Activated T-helper 2 cell treated with anti-CD3 and anti-CD28 coated beads, Interferon-gamma antibody, Interleukin-2, Interleukin-4, amounts not matched to agents 10 μg/mL and 5 μg/mL and 100 μg/mL, durations not matched to agents 14 hours and 24 hours and 36 hours (primary cell): ENCODE measurements at regions not wholly inside any gene's neighbourhood (a gene's known extent, or its start where the extent isn't known, plus 50 kb on each side); places are given as distances from the start of the nearest gene placed in this dataset.
"Not testable (repeated sequence)": the region's sequence is repeated elsewhere in the genome, so short reads cannot be mapped to it uniquely, and the experiment has no call there.

Experiments used
- DNase-seq: peaks from one replicate; pipeline ENCODE4 v3.0.0; 2021; ENCODE audit warnings: low spot score
- H3K27ac Mint-ChIP-seq: one replicate; pipeline ENCODE4 v1.8.0; 2021; ENCODE audit warnings: mixed read lengths
- H3K27me3 Mint-ChIP-seq: one replicate; pipeline ENCODE4 v1.8.0; 2021; ENCODE audit warnings: low read depth, mixed read lengths
- H3K36me3 Mint-ChIP-seq: one replicate; pipeline ENCODE4 v1.8.0; 2021; ENCODE audit warnings: low read depth, mixed read lengths
- H3K4me1 Mint-ChIP-seq: one replicate; pipeline ENCODE4 v1.8.0; 2021; ENCODE audit warnings: low read depth, mixed read lengths
- H3K4me3 Mint-ChIP-seq: one replicate; pipeline ENCODE4 v1.8.0; 2021; ENCODE audit warnings: low read depth, mild to moderate bottlenecking, moderate library complexity, mixed read lengths
- H3K9me3 Mint-ChIP-seq: one replicate; pipeline ENCODE4 v1.8.0; 2021; ENCODE audit warnings: mixed read lengths
- intact Hi-C: fragments of 100-400 bp; cut with micrococcal nuclease; formaldehyde crosslinking; loops from one replicate; pipeline ENCODE4 v1.15.1; 2023

- intact Hi-C loops = no loop called here
- Mint-ChIP-seq H3K36me3 (no peaks in the 10 kb centered on the region), H3K9me3 (no peaks in the 10 kb centered on the region), H3K4me1 (no peaks in the 10 kb centered on the region), H3K4me3 (no peak overlapping the region), H3K27ac (no peak overlapping the region), H3K27me3 (no peaks in the 10 kb centered on the region)
- no peak for DNase-seq
Observed at GRCh38 chr4:137825505-137825904, 293.2 kb upstream of the PCDH18 start.

GRCh38 chr4:137823007-137823406 lies 290.7 kb upstream of the PCDH18 start:
- H3K27ac Mint-ChIP-seq = no peak overlapping the region
- H3K9me3 Mint-ChIP-seq = no peaks in the 10 kb centered on the region
- H3K4me3 Mint-ChIP-seq = no peak overlapping the region
- intact Hi-C loops = no loop called here
- no peaks in the 10 kb centered on the region for H3K4me1 Mint-ChIP-seq
- no peak for DNase-seq
- no peaks in the 10 kb centered on the region for H3K27me3 Mint-ChIP-seq
- no peaks in the 10 kb centered on the region for H3K36me3 Mint-ChIP-seq

- intact Hi-C loops = no loop called here
- no peak overlapping the region for H3K4me3 Mint-ChIP-seq
- no peaks in the 10 kb centered on the region for H3K36me3 Mint-ChIP-seq
- no peak for DNase-seq
- no peaks in the 10 kb centered on the region for H3K9me3 Mint-ChIP-seq
- H3K27me3 Mint-ChIP-seq = no peaks in the 10 kb centered on the region
- H3K27ac Mint-ChIP-seq = no peak overlapping the region
- no peaks in the 10 kb centered on the region for H3K4me1 Mint-ChIP-seq
Observed at GRCh38 chr4:137819964-137820383, 287.7 kb upstream of the PCDH18 start.

- no peak for DNase-seq
- H3K27ac Mint-ChIP-seq = no peak overlapping the region
- H3K9me3 Mint-ChIP-seq = no peaks in the 10 kb centered on the region
- no peaks in the 10 kb centered on the region for H3K27me3 Mint-ChIP-seq
- no peaks in the 10 kb centered on the region for H3K4me1 Mint-ChIP-seq
- intact Hi-C loops = no loop called here
- no peak overlapping the region for H3K4me3 Mint-ChIP-seq
- no peaks in the 10 kb centered on the region for H3K36me3 Mint-ChIP-seq
Observed at GRCh38 chr4:137812258-137812657, 280.0 kb upstream of the PCDH18 start.

GRCh38 chr4:137806420-137806819 lies 274.1 kb upstream of the PCDH18 start:
- Mint-ChIP-seq H3K27ac (no peak overlapping the region), H3K36me3 (no peaks in the 10 kb centered on the region), H3K27me3 (no peaks in the 10 kb centered on the region), H3K9me3 (no peaks in the 10 kb centered on the region), H3K4me1 (no peaks in the 10 kb centered on the region), H3K4me3 (no peak overlapping the region)
- no peak for DNase-seq
- intact Hi-C loops = no loop called here

- Mint-ChIP-seq H3K4me3 (no peak overlapping the region), H3K36me3 (no peaks in the 10 kb centered on the region), H3K9me3 (no peaks in the 10 kb centered on the region), H3K27me3 (no peaks in the 10 kb centered on the region), H3K27ac (no peak overlapping the region), H3K4me1 (no peaks in the 10 kb centered on the region)
- intact Hi-C loops = no loop called here
- DNase-seq = no peak
Observed at GRCh38 chr4:137804906-137805495, 272.7 kb upstream of the PCDH18 start.

GRCh38 chr4:137800861-137801260 lies 268.6 kb upstream of the PCDH18 start:
- Mint-ChIP-seq H3K4me3 (no peak overlapping the region), H3K27ac (no peak overlapping the region), H3K4me1 (no peaks in the 10 kb centered on the region), H3K9me3 (no peaks in the 10 kb centered on the region), H3K27me3 (no peaks in the 10 kb centered on the region), H3K36me3 (no peaks in the 10 kb centered on the region)
- no peak for DNase-seq
- intact Hi-C loops = no loop called here

- Mint-ChIP-seq H3K4me3 (no peak overlapping the region), H3K9me3 (no peaks in the 10 kb centered on the region), H3K27me3 (no peaks in the 10 kb centered on the region), H3K36me3 (no peaks in the 10 kb centered on the region), H3K4me1 (no peaks in the 10 kb centered on the region), H3K27ac (no peak overlapping the region)
- intact Hi-C loops = no loop called here
- DNase-seq = no peak
Observed at GRCh38 chr4:137794764-137795254, 262.5 kb upstream of the PCDH18 start.

- H3K27me3 Mint-ChIP-seq, H3K27ac Mint-ChIP-seq, H3K36me3 Mint-ChIP-seq, H3K4me3 Mint-ChIP-seq, intact Hi-C loops, H3K4me1 Mint-ChIP-seq, H3K9me3 Mint-ChIP-seq, DNase-seq: not testable (repeated sequence)
Observed at GRCh38 chr4:137789263-137789662, 257.0 kb upstream of the PCDH18 start.

- H3K27me3 Mint-ChIP-seq, DNase-seq, H3K27ac Mint-ChIP-seq, H3K36me3 Mint-ChIP-seq, H3K4me3 Mint-ChIP-seq, intact Hi-C loops, H3K4me1 Mint-ChIP-seq: not testable (repeated sequence)
- H3K9me3 Mint-ChIP-seq = peaks cover 11% of the 10 kb centered on the region
Observed at GRCh38 chr4:137783923-137784322, 251.6 kb upstream of the PCDH18 start.

- Mint-ChIP-seq H3K27me3 (no peaks in the 10 kb centered on the region), H3K9me3 (peaks cover 3% of the 10 kb centered on the region), H3K36me3 (no peaks in the 10 kb centered on the region), H3K4me3 (no peak overlapping the region), H3K27ac (no peak overlapping the region), H3K4me1 (no peaks in the 10 kb centered on the region)
- no peak for DNase-seq
- intact Hi-C loops = no loop called here
Observed at GRCh38 chr4:137775701-137776100, 243.4 kb upstream of the PCDH18 start.

- no peaks in the 10 kb centered on the region for H3K4me1 Mint-ChIP-seq
- H3K36me3 Mint-ChIP-seq = no peaks in the 10 kb centered on the region
- no peak overlapping the region for H3K27ac Mint-ChIP-seq
- no peak overlapping the region for H3K4me3 Mint-ChIP-seq
- H3K9me3 Mint-ChIP-seq = peaks cover 3% of the 10 kb centered on the region
- intact Hi-C loops = no loop called here
- no peaks in the 10 kb centered on the region for H3K27me3 Mint-ChIP-seq
- no peak for DNase-seq
Observed at GRCh38 chr4:137774501-137774900, 242.2 kb upstream of the PCDH18 start.

GRCh38 chr4:137768881-137769280 lies 236.6 kb upstream of the PCDH18 start:
- Mint-ChIP-seq H3K9me3 (peaks cover 6% of the 10 kb centered on the region), H3K4me3 (no peak overlapping the region), H3K36me3 (no peaks in the 10 kb centered on the region), H3K4me1 (no peaks in the 10 kb centered on the region), H3K27ac (no peak overlapping the region), H3K27me3 (no peaks in the 10 kb centered on the region)
- DNase-seq = no peak
- intact Hi-C loops = no loop called here

- intact Hi-C loops = no loop called here
- Mint-ChIP-seq H3K36me3 (no peaks in the 10 kb centered on the region), H3K4me3 (no peak overlapping the region), H3K27me3 (no peaks in the 10 kb centered on the region), H3K4me1 (no peaks in the 10 kb centered on the region), H3K9me3 (peaks cover 6% of the 10 kb centered on the region), H3K27ac (no peak overlapping the region)
- DNase-seq = no peak
Observed at GRCh38 chr4:137768196-137768595, 235.9 kb upstream of the PCDH18 start.
